ENCODE measurements at regions not wholly inside any gene's neighbourhood (a gene's known extent, or its start where the extent isn't known, plus 50 kb on each side); places are given as distances from the start of the nearest gene placed in this dataset.
"Not testable (repeated sequence)": the region's sequence is repeated elsewhere in the genome, so short reads cannot be mapped to it uniquely, and the experiment has no call there.

- DNase-seq = peak; percentile 42
These were observed 234.3 kb downstream of the SQOR start for GRCh38 chr15:45869034-45869668.

GRCh38 chr15:45871121-45871855 is 236.5 kb downstream of the SQOR start:
- DNase-seq = no peak

- no peak for DNase-seq
These were observed 239.0 kb downstream of the SQOR start for GRCh38 chr15:45873781-45874180.

GRCh38 chr15:45874566-45874965 is 239.7 kb downstream of the SQOR start:
- not testable (repeated sequence) for DNase-seq

GRCh38 chr15:45884289-45884688 is 249.5 kb downstream of the SQOR start:
- no peak for DNase-seq

GRCh38 chr15:45884755-45885445 is 250.1 kb downstream of the SQOR start:
- DNase-seq = no peak

- no peak for DNase-seq
These were observed 251.0 kb downstream of the SQOR start for GRCh38 chr15:45885801-45886200.

GRCh38 chr15:45891766-45892165 is 256.9 kb downstream of the SQOR start:
- DNase-seq = no peak

GRCh38 chr15:45892182-45892581 is 257.4 kb downstream of the SQOR start:
- no peak for DNase-seq

- DNase-seq = no peak
These were observed 268.5 kb downstream of the SQOR start for GRCh38 chr15:45903283-45903682.

GRCh38 chr15:45904019-45904418 is 269.2 kb downstream of the SQOR start:
- DNase-seq = no peak

GRCh38 chr15:45906230-45906629 is 271.4 kb downstream of the SQOR start:
- no peak for DNase-seq

GRCh38 chr15:45910671-45911070 is 275.8 kb downstream of the SQOR start:
- DNase-seq = no peak

- no peak for DNase-seq
These were observed 278.6 kb downstream of the SQOR start for GRCh38 chr15:45913451-45913850.

- DNase-seq = no peak
These were observed 279.6 kb downstream of the SQOR start for GRCh38 chr15:45914425-45914824.

GRCh38 chr15:45918839-45919238 is 284.0 kb downstream of the SQOR start:
- no peak for DNase-seq

- no peak for DNase-seq
These were observed 285.0 kb downstream of the SQOR start for GRCh38 chr15:45919806-45920205.

- DNase-seq = no peak
These were observed 286.5 kb downstream of the SQOR start for GRCh38 chr15:45921376-45921775.

- no peak for DNase-seq
These were observed 287.1 kb downstream of the SQOR start for GRCh38 chr15:45921978-45922377.

- DNase-seq = no peak
These were observed 306.5 kb downstream of the SQOR start for GRCh38 chr15:45941367-45941766.

- DNase-seq = no peak
These were observed 308.4 kb downstream of the SQOR start for GRCh38 chr15:45943240-45943639.

- no peak for DNase-seq
These were observed 311.3 kb downstream of the SQOR start for GRCh38 chr15:45946111-45946510.

- no peak for DNase-seq
These were observed 313.4 kb downstream of the SQOR start for GRCh38 chr15:45948181-45948621.

- DNase-seq = no peak
These were observed 324.1 kb downstream of the SQOR start for GRCh38 chr15:45958924-45959323.
